K562 (cell line): ENCODE measurements at regions not wholly inside any gene's neighbourhood (a gene's known extent, or its start where the extent isn't known, plus 50 kb on each side); places are given as distances from the start of the nearest gene placed in this dataset.

Source experiments
- ATAC-seq: fragments of 200-7000 bp; cut with Tn5 transposase; 3 replicates; pipeline ENCODE4 v1.9.1; 2020; ENCODE audit warnings: moderate library complexity
- BruUV-seq: library from RNA; stranded (reverse); fragments of 400-500 nt; replicated peaks from 2 replicates; lab custom pipeline; 2021; lab: Mats Ljungman, UMichigan
- CTCF ChIA-PET: fragments of 300-600 bp; formaldehyde crosslinking; extraction: SDS; loops from one replicate; lab custom pipeline; 2021; ENCODE audit warnings: low intra/inter-chr PET ratio; lab: Yijun Ruan, JAX
- POLR2A ChIA-PET: fragments of 300-600, 350-650 bp; sonication (Branson Sonifier 250); formaldehyde crosslinking; extraction: SDS; loops from one replicate; lab custom pipeline; 2021; ENCODE audit warnings: antibody characterized with exemption, inconsistent platforms; lab: Yijun Ruan, JAX
- DNase-seq, 4 experiments: peaks; one replicate each; pipeline versions ENCODE4 v3.0.0 to v3.0.0-alpha.2; 2011 to 2018; ENCODE audit warnings: low spot score in 3 of 4, mixed read lengths in 3 of 4; ENCODE audit errors: extremely low read depth in 1 of 4
- FAIRE-seq: peaks from 2 replicates; lab custom pipeline; 2011; peaks lifted over from hg19 to GRCh38; lab: Jason Lieb, UNC
- H2AFZ ChIP-seq: 2 replicates; pipeline ENCODE4 v1.6.0; 2011; ENCODE audit warnings: low read depth, low read length, control low read depth, inconsistent platforms
- H3K27ac ChIP-seq: fragments of 200-600 bp; 3 replicates; pipeline ENCODE4 v1.8.0; 2011; ENCODE audit warnings: low read depth, mild to moderate bottlenecking, control low read depth, inconsistent platforms, low read length, moderate library complexity, mixed read lengths; ENCODE audit errors: extremely low read depth
- H3K27me3 ChIP-seq, 2 experiments: fragments of 300-600 bp in 1 of 2; 2 replicates in 1 of 2; 3 replicates in 1 of 2; pipeline versions ENCODE4 v1.6.0 to v1.8.0; 2011; ENCODE audit warnings: inconsistent platforms in 2 of 2, low read length in 2 of 2, mild to moderate bottlenecking in 1 of 2, mixed read lengths in 1 of 2, moderate library complexity in 1 of 2; ENCODE audit not compliant: control insufficient read depth in 2 of 2, insufficient read depth in 2 of 2
- H3K36me3 ChIP-seq: fragments of 300-600 bp; 3 replicates; pipeline ENCODE4 v1.8.0; 2011; ENCODE audit warnings: mild to moderate bottlenecking, low read length, inconsistent platforms; ENCODE audit not compliant: control insufficient read depth, insufficient read depth
- H3K4me1 ChIP-seq, 2 experiments: fragments of 200-600 bp in 1 of 2; replicated peaks in 1 of 2; 2 replicates in 1 of 2; 3 replicates in 1 of 2; pipeline versions ENCODE4 v1.5.1 to v1.8.0; 2011; ENCODE audit warnings: inconsistent platforms in 2 of 2, low read length in 2 of 2, mild to moderate bottlenecking in 1 of 2, mixed read lengths in 1 of 2, moderate library complexity in 1 of 2; ENCODE audit not compliant: control insufficient read depth in 2 of 2, insufficient read depth in 2 of 2
- H3K4me2 ChIP-seq: 2 replicates; pipeline ENCODE4 v1.6.1; 2011; ENCODE audit warnings: low read length, control low read depth, inconsistent platforms, mixed read lengths; ENCODE audit not compliant: insufficient read depth
- H3K4me3 ChIP-seq: fragments of 200-600 bp; sonication (generic), shearing (Covaris generic); 2 replicates; pipeline ENCODE4 v1.5.1; 2016; ENCODE audit warnings: control low read depth, inconsistent platforms
- H3K79me2 ChIP-seq: fragments of 200-600 bp; 3 replicates; pipeline ENCODE4 v1.8.0; 2011; ENCODE audit warnings: low read length, inconsistent platforms; ENCODE audit not compliant: control insufficient read depth, insufficient read depth
- H3K9ac ChIP-seq, 2 experiments: 2 replicates each; pipeline versions ENCODE4 v1.6.0 to v1.6.1; 2011; ENCODE audit warnings: low read depth in 2 of 2, low read length in 2 of 2, control low read depth in 1 of 2, inconsistent platforms in 1 of 2, mild to moderate bottlenecking in 1 of 2, mixed read lengths in 1 of 2; ENCODE audit not compliant: insufficient read depth in 1 of 2
- H3K9me1 ChIP-seq: one replicate; pipeline ENCODE4 v1.6.0; 2011; ENCODE audit warnings: inconsistent platforms, mild to moderate bottlenecking, low read length, moderate library complexity; ENCODE audit not compliant: control insufficient read depth, insufficient read depth
- H3K9me3 ChIP-seq: replicated peaks from 2 replicates; pipeline ENCODE4 v1.5.1; 2011; ENCODE audit warnings: low read depth, low read length, inconsistent platforms; ENCODE audit not compliant: control insufficient read depth, insufficient read depth
- H4K20me1 ChIP-seq: replicated peaks from 2 replicates; pipeline ENCODE4 v1.6.1; 2011; ENCODE audit warnings: low read length, inconsistent platforms, mixed read lengths; ENCODE audit not compliant: control insufficient read depth, insufficient read depth
- EP300 ChIP-seq: IDR thresholded peaks from 2 replicates; pipeline ENCODE4 v1.6.1; 2012; ENCODE audit warnings: low read length, improper control_type of control experiment
- MCM5 ChIP-seq: fragments of 450-650 bp; IDR thresholded peaks from 2 replicates; pipeline ENCODE4 v1.6.1; 2016; ENCODE audit warnings: low read depth
- PATZ1 ChIP-seq: fragments of 250-450 bp; sonication (Bioruptor Pico); IDR thresholded peaks from 2 replicates; pipeline ENCODE4 v1.5.0; 2020; ENCODE audit warnings: mild to moderate bottlenecking, borderline replicate concordance
- RFX1 ChIP-seq: fragments of 450-650 bp; IDR thresholded peaks from 2 replicates; pipeline ENCODE4 v1.6.1; 2016; ENCODE audit warnings: mild to moderate bottlenecking, moderate library complexity
- ZNF79 ChIP-seq: fragments of 250-450 bp; sonication (Bioruptor Pico); IDR thresholded peaks from 2 replicates; pipeline ENCODE4 v1.4.0; 2020; ENCODE audit warnings: low read depth, mild to moderate bottlenecking, moderate library complexity
- WGBS: fragments of 100-300 bp; shearing (Covaris generic); methylation state at CpG from one replicate; pipeline ENCODE4 v1.1.6; 2016; ENCODE audit warnings: low coverage, mixed read lengths; ENCODE audit not compliant: insufficient coverage; ENCODE audit errors: missing lambda C conversion rate; 5-methylcytosine and 5-hydroxymethylcytosine counted together
- in situ Hi-C: fragments of 300-500 bp; cut with MboI; formaldehyde crosslinking; loops from 4 replicates; pipeline ENCODE4 v1.15.0; 2018; ENCODE audit warnings: inconsistent platforms, mixed read lengths
- intact Hi-C: fragments of 100-400 bp; cut with micrococcal nuclease; formaldehyde crosslinking; loops from 2 replicates; pipeline ENCODE4 v1.14.2; 2022

- Histone ChIP-seq H4K20me1 (no peaks in the 10 kb centered on the region), H3K9me3 (no peaks in the 10 kb centered on the region), H3K27ac (peak overlapping the region; percentile 86), H3K27me3 (no peaks in the 10 kb centered on the region), H2AFZ (peak overlapping the region; percentile 15; the same call in 1 of the 2 replicates), H3K4me1 (peaks cover 0 to 8% of the 10 kb centered on the region in 2 experiments; a peak in 3 of 5 replicates), H3K4me3 (no peak overlapping the region), H3K79me2 (no peaks in the 10 kb centered on the region), H3K9me1 (no peaks in the 10 kb centered on the region), H3K36me3 (no peaks in the 10 kb centered on the region), H3K4me2 (peak overlapping the region; percentile 43), H3K9ac (peak overlapping the region in 1 of 2 experiments; percentile 18; a peak in 2 of 4 replicates)
- WGBS, result 5% methylated on average over 4 of the region's 4 CpGs
- intact Hi-C loops, result loop anchor here (1.0 to 5.0 kb wide), 2 partner anchors 64 to 90 kb away; no protein-coding TSS in a partner anchor
- ATAC-seq (peak; percentile 53), FAIRE-seq (no peak), DNase-seq (peak in 1 of 4 experiments; percentile 19)
- ChIA-PET CTCF (no interaction called here), POLR2A (interaction anchor here (0.6 to 0.8 kb wide), 3 partner anchors 36 to 254 kb away, joined by 3 to 4 read pairs (median 3); no protein-coding TSS in a partner anchor)
- in situ Hi-C loops, result no loop called here
- TF ChIP-seq EP300, result no peak
- TF ChIP-seq RFX1, result peak; percentile 76
- TF ChIP-seq ZNF79 (CRISPR knock-in tag), result no peak
- TF ChIP-seq PATZ1 (CRISPR knock-in tag), result no peak
- no peak for TF ChIP-seq MCM5
- no TSS peak for BruUV-seq
Observed at GRCh38 chrX:80512924-80513323, 92.7 kb downstream of the TENT5D start.
